Loucy (cell line): ENCODE measurements at regions not wholly inside any gene's neighbourhood (a gene's known extent, or its start where the extent isn't known, plus 50 kb on each side); places are given as distances from the start of the nearest gene placed in this dataset.

Experiments used
- H2AFZ ChIP-seq: fragments of 200-600 bp; sonication (generic); 2 replicates; pipeline ENCODE4 v1.6.0; 2016; ENCODE audit warnings: antibody characterized with exemption, mild to moderate bottlenecking, low read length, moderate library complexity
- H3F3A ChIP-seq: fragments of 200-600 bp; 2 replicates; pipeline ENCODE4 v1.6.0; 2016; ENCODE audit warnings: antibody characterized with exemption, low read depth, mild to moderate bottlenecking
- H3K27me3 ChIP-seq: fragments of 200-600 bp; sonication (generic); 2 replicates; pipeline ENCODE4 v1.6.1; 2014; ENCODE audit warnings: low read length, mild to moderate bottlenecking; ENCODE audit not compliant: insufficient read depth, poor library complexity, severe bottlenecking
- H3K36me3 ChIP-seq: fragments of 200-600 bp; sonication (generic); 2 replicates; pipeline ENCODE4 v1.6.1; 2016; ENCODE audit warnings: low read length; ENCODE audit not compliant: insufficient read depth
- H3K4me1 ChIP-seq: fragments of 200-600 bp; sonication (generic); 2 replicates; pipeline ENCODE4 v1.5.1; 2014; ENCODE audit warnings: low read length, mild to moderate bottlenecking; ENCODE audit not compliant: insufficient read depth, poor library complexity, severe bottlenecking
- H3K4me2 ChIP-seq: fragments of 200-600 bp; sonication (generic); 2 replicates; pipeline ENCODE4 v1.6.0; 2014; ENCODE audit warnings: antibody characterized with exemption, low read length, low read depth, mild to moderate bottlenecking; ENCODE audit not compliant: poor library complexity, severe bottlenecking
- H3K4me3 ChIP-seq: fragments of 200-600 bp; sonication (generic); 2 replicates; pipeline ENCODE4 v1.5.1; 2014; ENCODE audit warnings: low read length, mild to moderate bottlenecking, mixed read lengths; ENCODE audit not compliant: poor library complexity, severe bottlenecking
- H3K79me2 ChIP-seq: fragments of 200-600 bp; sonication (generic); 2 replicates; pipeline ENCODE4 v1.6.1; 2014; ENCODE audit warnings: low read length; ENCODE audit not compliant: insufficient read depth
- H3K9ac ChIP-seq: fragments of 200-600 bp; sonication (generic); 2 replicates; pipeline ENCODE4 v1.6.0; 2014; ENCODE audit warnings: mild to moderate bottlenecking, low read depth, low read length, moderate library complexity; ENCODE audit not compliant: poor library complexity, severe bottlenecking
- H3K9me2 ChIP-seq: fragments of 200-600 bp; sonication (generic); replicated peaks from 2 replicates; pipeline ENCODE4 v1.6.1; 2016; ENCODE audit warnings: low read depth, low read length, mixed read lengths
- H3K9me3 ChIP-seq: fragments of 200-600 bp; sonication (generic); 2 replicates; pipeline ENCODE4 v1.6.1; 2014; ENCODE audit warnings: mild to moderate bottlenecking, antibody characterized with exemption, low read length, low read depth; ENCODE audit not compliant: insufficient read depth
- H4K20me1 ChIP-seq: fragments of 200-600 bp; sonication (generic); 2 replicates; pipeline ENCODE4 v1.6.0; 2014; ENCODE audit warnings: antibody characterized with exemption, low read length, mild to moderate bottlenecking; ENCODE audit not compliant: insufficient read depth, poor library complexity, severe bottlenecking
- EZH2phosphoT487 ChIP-seq: fragments of 200-600 bp; IDR thresholded peaks from 2 replicates; pipeline ENCODE4 v1.6.1; 2018; ENCODE audit warnings: antibody characterized with exemption, mild to moderate bottlenecking, moderate library complexity, borderline replicate concordance
- TF ChIP-seq, protein P1 (sequence below): fragments of 200-600 bp; sonication (generic); conservative IDR thresholded peaks from 2 replicates; pipeline ENCODE4 v1.5.1; 2014; ENCODE audit warnings: mild to moderate bottlenecking, antibody characterized with exemption, low read length

DNA sequence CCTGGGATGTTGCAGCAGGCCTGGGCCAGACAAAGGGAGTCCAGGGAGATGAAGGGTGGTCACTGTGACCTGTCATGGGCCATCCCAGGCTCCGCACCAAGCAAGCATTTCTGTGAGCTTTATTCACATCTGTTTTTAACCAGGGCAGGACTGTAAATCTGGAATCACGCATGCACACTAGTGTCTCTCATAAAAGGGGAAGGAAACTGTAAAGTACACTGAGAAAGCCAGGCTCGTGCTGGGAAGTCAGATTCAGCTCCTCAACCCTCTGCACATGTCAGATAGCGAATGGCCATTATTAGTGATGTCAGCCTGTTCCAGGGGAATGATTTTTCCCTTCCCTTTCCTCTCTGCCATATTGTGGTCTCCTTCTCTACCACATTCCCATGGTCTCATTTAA is 818.6 kb upstream of the RAB6C start:
- Histone ChIP-seq H3K4me3 (no peak overlapping the region), H2AFZ (no peak overlapping the region), H3K79me2 (no peaks in the 10 kb centered on the region), H3K4me2 (no peak overlapping the region), H3K9me2 (no peaks in the 10 kb centered on the region), H3K27me3 (no peaks in the 10 kb centered on the region), H4K20me1 (no peaks in the 10 kb centered on the region), H3F3A (no peaks in the 10 kb centered on the region), H3K9me3 (no peaks in the 10 kb centered on the region), H3K9ac (no peak overlapping the region), H3K4me1 (no peaks in the 10 kb centered on the region), H3K36me3 (no peaks in the 10 kb centered on the region)
- no peak for TF ChIP-seq EZH2phosphoT487
- TF ChIP-seq, protein P1, sequence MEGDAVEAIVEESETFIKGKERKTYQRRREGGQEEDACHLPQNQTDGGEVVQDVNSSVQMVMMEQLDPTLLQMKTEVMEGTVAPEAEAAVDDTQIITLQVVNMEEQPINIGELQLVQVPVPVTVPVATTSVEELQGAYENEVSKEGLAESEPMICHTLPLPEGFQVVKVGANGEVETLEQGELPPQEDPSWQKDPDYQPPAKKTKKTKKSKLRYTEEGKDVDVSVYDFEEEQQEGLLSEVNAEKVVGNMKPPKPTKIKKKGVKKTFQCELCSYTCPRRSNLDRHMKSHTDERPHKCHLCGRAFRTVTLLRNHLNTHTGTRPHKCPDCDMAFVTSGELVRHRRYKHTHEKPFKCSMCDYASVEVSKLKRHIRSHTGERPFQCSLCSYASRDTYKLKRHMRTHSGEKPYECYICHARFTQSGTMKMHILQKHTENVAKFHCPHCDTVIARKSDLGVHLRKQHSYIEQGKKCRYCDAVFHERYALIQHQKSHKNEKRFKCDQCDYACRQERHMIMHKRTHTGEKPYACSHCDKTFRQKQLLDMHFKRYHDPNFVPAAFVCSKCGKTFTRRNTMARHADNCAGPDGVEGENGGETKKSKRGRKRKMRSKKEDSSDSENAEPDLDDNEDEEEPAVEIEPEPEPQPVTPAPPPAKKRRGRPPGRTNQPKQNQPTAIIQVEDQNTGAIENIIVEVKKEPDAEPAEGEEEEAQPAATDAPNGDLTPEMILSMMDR = no peak

GRCh38 chr2:129164220-129164949 is 815.1 kb upstream of the RAB6C start:
- Histone ChIP-seq H3K9ac (no peak overlapping the region), H3K4me3 (no peak overlapping the region), H4K20me1 (no peaks in the 10 kb centered on the region), H3K4me1 (no peaks in the 10 kb centered on the region), H3K79me2 (no peaks in the 10 kb centered on the region), H3F3A (no peaks in the 10 kb centered on the region), H3K9me2 (no peaks in the 10 kb centered on the region), H3K36me3 (no peaks in the 10 kb centered on the region), H3K4me2 (no peak overlapping the region), H3K27me3 (no peaks in the 10 kb centered on the region), H2AFZ (no peak overlapping the region), H3K9me3 (no peaks in the 10 kb centered on the region)
- no peak for TF ChIP-seq EZH2phosphoT487
- TF ChIP-seq, protein P1 = no peak

GRCh38 chr2:129165006-129165405 is 814.5 kb upstream of the RAB6C start:
- Histone ChIP-seq H3K9ac (no peak overlapping the region), H3K4me1 (no peaks in the 10 kb centered on the region), H3K79me2 (no peaks in the 10 kb centered on the region), H4K20me1 (no peaks in the 10 kb centered on the region), H3F3A (no peaks in the 10 kb centered on the region), H2AFZ (no peak overlapping the region), H3K4me2 (no peak overlapping the region), H3K9me3 (no peaks in the 10 kb centered on the region), H3K9me2 (no peaks in the 10 kb centered on the region), H3K4me3 (no peak overlapping the region), H3K27me3 (no peaks in the 10 kb centered on the region), H3K36me3 (no peaks in the 10 kb centered on the region)
- TF ChIP-seq EZH2phosphoT487 = no peak
- TF ChIP-seq, protein P1 = no peak
